K562 (cell line): ENCODE measurements at regions not wholly inside any gene's neighbourhood (a gene's known extent, or its start where the extent isn't known, plus 50 kb on each side); places are given as distances from the start of the nearest gene placed in this dataset.

Experiments
- ATAC-seq: fragments of 200-7000 bp; cut with Tn5 transposase; 3 replicates; pipeline ENCODE4 v1.9.1; 2020; ENCODE audit warnings: moderate library complexity
- BruUV-seq: library from RNA; stranded (reverse); fragments of 400-500 nt; replicated peaks from 2 replicates; lab custom pipeline; 2021; lab: Mats Ljungman, UMichigan
- CTCF ChIA-PET: fragments of 300-600 bp; formaldehyde crosslinking; extraction: SDS; loops from one replicate; lab custom pipeline; 2021; ENCODE audit warnings: low intra/inter-chr PET ratio; lab: Yijun Ruan, JAX
- POLR2A ChIA-PET: fragments of 300-600, 350-650 bp; sonication (Branson Sonifier 250); formaldehyde crosslinking; extraction: SDS; loops from one replicate; lab custom pipeline; 2021; ENCODE audit warnings: antibody characterized with exemption, inconsistent platforms; lab: Yijun Ruan, JAX
- DNase-seq, 4 experiments: peaks; one replicate each; pipeline versions ENCODE4 v3.0.0 to v3.0.0-alpha.2; 2011 to 2018; ENCODE audit warnings: low spot score in 3 of 4, mixed read lengths in 3 of 4; ENCODE audit errors: extremely low read depth in 1 of 4
- FAIRE-seq: peaks from 2 replicates; lab custom pipeline; 2011; peaks lifted over from hg19 to GRCh38; lab: Jason Lieb, UNC
- H2AFZ ChIP-seq: 2 replicates; pipeline ENCODE4 v1.6.0; 2011; ENCODE audit warnings: low read depth, low read length, control low read depth, inconsistent platforms
- H3K27ac ChIP-seq: fragments of 200-600 bp; 3 replicates; pipeline ENCODE4 v1.8.0; 2011; ENCODE audit warnings: low read depth, mild to moderate bottlenecking, control low read depth, inconsistent platforms, low read length, moderate library complexity, mixed read lengths; ENCODE audit errors: extremely low read depth
- H3K27me3 ChIP-seq, 2 experiments: fragments of 300-600 bp in 1 of 2; 2 replicates in 1 of 2; 3 replicates in 1 of 2; pipeline versions ENCODE4 v1.6.0 to v1.8.0; 2011; ENCODE audit warnings: inconsistent platforms in 2 of 2, low read length in 2 of 2, mild to moderate bottlenecking in 1 of 2, mixed read lengths in 1 of 2, moderate library complexity in 1 of 2; ENCODE audit not compliant: control insufficient read depth in 2 of 2, insufficient read depth in 2 of 2
- H3K36me3 ChIP-seq: fragments of 300-600 bp; 3 replicates; pipeline ENCODE4 v1.8.0; 2011; ENCODE audit warnings: mild to moderate bottlenecking, low read length, inconsistent platforms; ENCODE audit not compliant: control insufficient read depth, insufficient read depth
- H3K4me1 ChIP-seq, 2 experiments: fragments of 200-600 bp in 1 of 2; replicated peaks in 1 of 2; 2 replicates in 1 of 2; 3 replicates in 1 of 2; pipeline versions ENCODE4 v1.5.1 to v1.8.0; 2011; ENCODE audit warnings: inconsistent platforms in 2 of 2, low read length in 2 of 2, mild to moderate bottlenecking in 1 of 2, mixed read lengths in 1 of 2, moderate library complexity in 1 of 2; ENCODE audit not compliant: control insufficient read depth in 2 of 2, insufficient read depth in 2 of 2
- H3K4me2 ChIP-seq: 2 replicates; pipeline ENCODE4 v1.6.1; 2011; ENCODE audit warnings: low read length, control low read depth, inconsistent platforms, mixed read lengths; ENCODE audit not compliant: insufficient read depth
- H3K4me3 ChIP-seq: fragments of 200-600 bp; sonication (generic), shearing (Covaris generic); 2 replicates; pipeline ENCODE4 v1.5.1; 2016; ENCODE audit warnings: control low read depth, inconsistent platforms
- H3K79me2 ChIP-seq: fragments of 200-600 bp; 3 replicates; pipeline ENCODE4 v1.8.0; 2011; ENCODE audit warnings: low read length, inconsistent platforms; ENCODE audit not compliant: control insufficient read depth, insufficient read depth
- H3K9ac ChIP-seq, 2 experiments: 2 replicates each; pipeline versions ENCODE4 v1.6.0 to v1.6.1; 2011; ENCODE audit warnings: low read depth in 2 of 2, low read length in 2 of 2, control low read depth in 1 of 2, inconsistent platforms in 1 of 2, mild to moderate bottlenecking in 1 of 2, mixed read lengths in 1 of 2; ENCODE audit not compliant: insufficient read depth in 1 of 2
- H3K9me1 ChIP-seq: one replicate; pipeline ENCODE4 v1.6.0; 2011; ENCODE audit warnings: inconsistent platforms, mild to moderate bottlenecking, low read length, moderate library complexity; ENCODE audit not compliant: control insufficient read depth, insufficient read depth
- H3K9me3 ChIP-seq: replicated peaks from 2 replicates; pipeline ENCODE4 v1.5.1; 2011; ENCODE audit warnings: low read depth, low read length, inconsistent platforms; ENCODE audit not compliant: control insufficient read depth, insufficient read depth
- H4K20me1 ChIP-seq: replicated peaks from 2 replicates; pipeline ENCODE4 v1.6.1; 2011; ENCODE audit warnings: low read length, inconsistent platforms, mixed read lengths; ENCODE audit not compliant: control insufficient read depth, insufficient read depth
- BCLAF1 ChIP-seq, 2 experiments: fragments of 450-650 bp in 1 of 2; IDR thresholded peaks; 2 replicates each; pipeline ENCODE4 v1.6.1; 2011 to 2017; ENCODE audit warnings: low read depth in 2 of 2, antibody characterized with exemption in 1 of 2, borderline replicate concordance in 1 of 2, low read length in 1 of 2, mild to moderate bottlenecking in 1 of 2, mixed read lengths in 1 of 2; ENCODE audit not compliant: control insufficient read depth in 1 of 2
- MCM5 ChIP-seq: fragments of 450-650 bp; IDR thresholded peaks from 2 replicates; pipeline ENCODE4 v1.6.1; 2016; ENCODE audit warnings: low read depth
- RERE ChIP-seq: sonication (generic); formaldehyde crosslinking; IDR thresholded peaks from 2 replicates; pipeline ENCODE4 v1.8.0; 2023; ENCODE audit warnings: missing genetic modification reagents, mild to moderate bottlenecking, borderline replicate concordance
- STAT5B ChIP-seq: fragments of 250-450 bp; sonication (Bioruptor Pico); IDR thresholded peaks from 2 replicates; pipeline ENCODE4 v1.8.0; 2021; ENCODE audit warnings: mild to moderate bottlenecking, inconsistent platforms
- TGIF2 ChIP-seq: sonication (generic); formaldehyde crosslinking; IDR thresholded peaks from 2 replicates; pipeline ENCODE4 v1.8.1; 2022; ENCODE audit warnings: mild to moderate bottlenecking, missing genetic modification reagents, moderate library complexity
- VEZF1 ChIP-seq: fragments of 200-800 bp; sonication (Bioruptor generic); IDR thresholded peaks from 2 replicates; pipeline ENCODE4 v1.6.1; 2017; ENCODE audit warnings: missing genetic modification characterization, missing compliant biosample characterization
- ZNF175 ChIP-seq: fragments of 200-800 bp; sonication (Bioruptor generic); IDR thresholded peaks from 2 replicates; pipeline ENCODE4 v1.6.1; 2016; ENCODE audit warnings: low read depth, mild to moderate bottlenecking, missing genetic modification characterization, missing compliant biosample characterization
- ZNF184 ChIP-seq: sonication (generic); formaldehyde crosslinking; IDR thresholded peaks from 2 replicates; pipeline ENCODE4 v1.5.0; 2020; ENCODE audit warnings: missing genetic modification reagents
- ZNF253 ChIP-seq: fragments of 250-450 bp; sonication (Bioruptor Pico); conservative IDR thresholded peaks from 2 replicates; pipeline ENCODE4 v1.6.1; 2021; ENCODE audit warnings: mild to moderate bottlenecking
- in situ Hi-C: fragments of 300-500 bp; cut with MboI; formaldehyde crosslinking; loops from 4 replicates; pipeline ENCODE4 v1.15.0; 2018; ENCODE audit warnings: inconsistent platforms, mixed read lengths
- intact Hi-C: fragments of 100-400 bp; cut with micrococcal nuclease; formaldehyde crosslinking; loops from 2 replicates; pipeline ENCODE4 v1.14.2; 2022

GRCh38 chr9:115208501-115208900, 90.5 kb upstream of the TNC start:
- Histone ChIP-seq H3K27ac (no peak overlapping the region), H2AFZ (no peak overlapping the region), H3K27me3 (no peaks in the 10 kb centered on the region), H3K9me3 (no peaks in the 10 kb centered on the region), H4K20me1 (no peaks in the 10 kb centered on the region), H3K9me1 (no peaks in the 10 kb centered on the region), H3K79me2 (no peaks in the 10 kb centered on the region), H3K36me3 (no peaks in the 10 kb centered on the region), H3K4me1 (no peaks in the 10 kb centered on the region), H3K4me3 (no peak overlapping the region), H3K4me2 (no peak overlapping the region), H3K9ac (no peak overlapping the region)
- POLR2A ChIA-PET = no interaction called here
- DNase-seq (no peak), ATAC-seq (no peak), FAIRE-seq (no peak)
- in situ Hi-C loops (no loop called here), intact Hi-C loops (no loop called here)
- TF ChIP-seq STAT5B (no peak), TGIF2 (CRISPR knock-in tag) (no peak), MCM5 (no peak), VEZF1 (CRISPR knock-in tag) (no peak), ZNF184 (no peak), ZNF253 (no peak), BCLAF1 (IDR thresholded peaks at IDR 0.05; ENCODE audit: borderline replicate concordance in 1 of 2, control insufficient read depth in 1 of 2, low read depth in 2 of 2, low read length in 1 of 2) (no peak), RERE (no peak), ZNF175 (CRISPR knock-in tag) (no peak)
- BruUV-seq = no TSS peak
- CTCF ChIA-PET = no interaction called here
